GM12878 (cell line): ENCODE measurements at regions not wholly inside any gene's neighbourhood (a gene's known extent, or its start where the extent isn't known, plus 50 kb on each side); places are given as distances from the start of the nearest gene placed in this dataset.

Experiments
- CBX5 ChIP-seq: sonication (generic); IDR thresholded peaks from 2 replicates; pipeline ENCODE4 v1.6.1; 2016; ENCODE audit warnings: low read depth, moderate library complexity, mild to moderate bottlenecking, inconsistent platforms
- CEBPB ChIP-seq, 2 experiments: fragments of 150-350 bp in 1 of 2; IDR thresholded peaks; 2 replicates each; pipeline ENCODE4 v1.6.1; 2012 to 2014; ENCODE audit warnings: low read depth in 2 of 2, low read length in 2 of 2, borderline replicate concordance in 1 of 2, inconsistent platforms in 1 of 2
- CREB1 ChIP-seq: IDR thresholded peaks from 2 replicates; pipeline ENCODE4 v1.6.1; 2012; ENCODE audit warnings: low read depth, mild to moderate bottlenecking, inconsistent platforms
- CTCF ChIP-seq, 3 experiments: IDR thresholded peaks in 2 of 3; conservative IDR thresholded peaks in 1 of 3; 2 replicates each; pipeline ENCODE4 v1.5.1; 2011; ENCODE audit warnings: low read depth in 3 of 3, low read length in 3 of 3, mild to moderate bottlenecking in 3 of 3, control low read depth in 2 of 3, moderate library complexity in 2 of 3, inconsistent platforms in 1 of 3, mixed read lengths in 1 of 3; ENCODE audit not compliant: control insufficient read depth in 2 of 3, insufficient read depth in 1 of 3; ENCODE audit errors: extremely low read depth in 1 of 3
- GABPA ChIP-seq: IDR thresholded peaks from 2 replicates; pipeline ENCODE4 v1.6.1; 2014; ENCODE audit warnings: antibody characterized with exemption, low read depth, mild to moderate bottlenecking, inconsistent platforms
- NBN ChIP-seq: fragments of 450-650 bp; IDR thresholded peaks from 2 replicates; pipeline ENCODE4 v1.6.1; 2016
- POLR2A ChIP-seq: IDR thresholded peaks from 2 replicates; pipeline ENCODE4 v1.6.1; 2011; ENCODE audit warnings: low read depth, mild to moderate bottlenecking, low read length
- REST ChIP-seq: IDR thresholded peaks from 2 replicates; pipeline ENCODE4 v1.6.1; 2012; ENCODE audit warnings: mild to moderate bottlenecking, low read depth, low read length
- TCF7 ChIP-seq: IDR thresholded peaks from 2 replicates; pipeline ENCODE4 v1.6.1; 2014; ENCODE audit warnings: antibody characterized with exemption, borderline replicate concordance
- USF2 ChIP-seq: IDR thresholded peaks from 2 replicates; pipeline ENCODE4 v1.6.1; 2011; ENCODE audit warnings: low read depth, low read length, improper control_type of control experiment, borderline replicate concordance

- TF ChIP-seq CTCF (IDR thresholded peaks at IDR 0.05 in 2 of 3, conservative IDR thresholded peaks at IDR 0.05 in 1 of 3; ENCODE audit: control insufficient read depth in 2 of 3, extremely low read depth in 1 of 3, insufficient read depth in 1 of 3, low read depth in 3 of 3, low read length in 3 of 3) (no peak), USF2 (no peak), REST (no peak), CEBPB (IDR thresholded peaks at IDR 0.05; ENCODE audit: borderline replicate concordance in 1 of 2, low read depth in 2 of 2, low read length in 2 of 2) (no peak), GABPA (no peak), CBX5 (no peak), TCF7 (no peak), CREB1 (no peak), POLR2A (no peak), NBN (no peak)
These were observed 356.3 kb upstream of the CAMK1G start for GRCh38 chr1:209227171-209227570.
